ENCODE measurements at regions not wholly inside any gene's neighbourhood (a gene's known extent, or its start where the extent isn't known, plus 50 kb on each side); places are given as distances from the start of the nearest gene placed in this dataset.

- no peak for TF ChIP-seq TAF1 (IDR thresholded peaks at IDR 0.05; ENCODE audit: low read depth, low read length)
- no peak for TF ChIP-seq POLR2A (IDR thresholded peaks at IDR 0.05; ENCODE audit: low read depth, low read length)
- no peak for TF ChIP-seq PAX5 (IDR thresholded peaks at IDR 0.05; ENCODE audit: insufficient read depth, low read length, severe bottlenecking)
- TF ChIP-seq SPI1 (IDR thresholded peaks at IDR 0.05; ENCODE audit: low read depth, low read length), result no peak
These were observed 106.5 kb upstream of the SEMA3C start for GRCh38 chr7:81025360-81025759.

GRCh38 chr7:81014908-81015307, 96.1 kb upstream of the SEMA3C start:
- FAIRE-seq, result no peak
- DNase-seq (ENCODE audit: insufficient read length, low spot score), result no peak
- no peak for TF ChIP-seq TAF1 (IDR thresholded peaks at IDR 0.05; ENCODE audit: low read depth, low read length)

More at GRCh38 chr7:81025360-81025759, 106.5 kb upstream of the SEMA3C start:
- DNase-seq (ENCODE audit: insufficient read length, low spot score) (no peak), FAIRE-seq (no peak)

DNA sequence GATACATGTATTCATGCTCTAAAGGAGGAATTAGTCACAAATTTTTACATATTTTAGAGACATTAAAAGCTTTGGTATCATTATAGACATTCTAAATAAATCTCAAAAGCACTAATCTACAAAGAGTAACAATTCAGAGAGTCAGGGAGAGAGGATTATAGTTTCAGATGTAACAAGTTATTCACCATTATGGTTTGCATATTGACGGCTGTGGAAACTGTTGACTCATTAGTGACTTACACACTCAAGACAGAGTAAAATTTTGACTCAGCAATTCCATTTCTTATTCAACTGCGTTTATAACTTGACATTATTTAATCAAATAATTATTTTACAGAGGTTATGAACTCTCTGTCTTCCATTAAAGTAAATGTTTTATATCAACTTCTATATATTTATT, 95.4 kb upstream of the SEMA3C start:
- no peak for DNase-seq (ENCODE audit: insufficient read length, low spot score)
- no peak for FAIRE-seq
- TF ChIP-seq POLR2A (IDR thresholded peaks at IDR 0.05; ENCODE audit: low read depth, low read length) (no peak), TAF1 (IDR thresholded peaks at IDR 0.05; ENCODE audit: low read depth, low read length) (no peak), POLR2AphosphoS5 (IDR thresholded peaks at IDR 0.05; ENCODE audit: low read depth, low read length) (no peak), PAX5 (IDR thresholded peaks at IDR 0.05; ENCODE audit: insufficient read depth, low read length, severe bottlenecking) (no peak), POU2F2 (IDR thresholded peaks at IDR 0.05; ENCODE audit: low read depth, low read length) (no peak), SPI1 (IDR thresholded peaks at IDR 0.05; ENCODE audit: low read depth, low read length) (no peak)

GRCh38 chr7:81013083-81013817, 94.4 kb upstream of the SEMA3C start:
- DNase-seq (ENCODE audit: insufficient read length, low spot score), result no peak
- no peak for FAIRE-seq
- no peak for TF ChIP-seq TAF1 (IDR thresholded peaks at IDR 0.05; ENCODE audit: low read depth, low read length)
- no peak for TF ChIP-seq POU2F2 (IDR thresholded peaks at IDR 0.05; ENCODE audit: low read depth, low read length)
- TF ChIP-seq POLR2A (IDR thresholded peaks at IDR 0.05; ENCODE audit: low read depth, low read length), result no peak
- TF ChIP-seq SPI1 (IDR thresholded peaks at IDR 0.05; ENCODE audit: low read depth, low read length), result no peak
- no peak for TF ChIP-seq PAX5 (IDR thresholded peaks at IDR 0.05; ENCODE audit: insufficient read depth, low read length, severe bottlenecking)
- TF ChIP-seq POLR2AphosphoS5 (IDR thresholded peaks at IDR 0.05; ENCODE audit: low read depth, low read length), result no peak

DNA sequence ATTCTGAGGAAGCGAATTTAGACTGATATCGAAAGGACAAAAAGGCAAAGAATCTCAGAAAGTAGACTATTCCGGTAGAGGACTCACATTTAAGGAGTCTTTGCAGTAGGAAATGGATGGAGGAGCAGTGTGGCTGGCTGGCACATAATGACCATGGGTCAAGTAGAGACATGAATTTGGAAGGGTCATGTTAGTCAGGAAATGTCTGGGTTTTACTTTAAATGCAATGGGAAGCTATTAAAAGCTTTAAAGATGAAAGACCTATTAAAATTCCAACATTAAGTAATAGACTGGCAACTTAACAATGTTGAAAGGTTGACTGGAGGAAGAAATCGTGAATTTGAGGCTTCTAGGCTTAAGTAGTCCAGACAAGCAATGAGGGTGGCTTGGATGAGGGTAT, 90.0 kb upstream of the SEMA3C start:
- DNase-seq (ENCODE audit: insufficient read length, low spot score) (no peak), FAIRE-seq (no peak)
- TF ChIP-seq POU2F2 (IDR thresholded peaks at IDR 0.05; ENCODE audit: low read depth, low read length) (no peak), SPI1 (IDR thresholded peaks at IDR 0.05; ENCODE audit: low read depth, low read length) (no peak), TAF1 (IDR thresholded peaks at IDR 0.05; ENCODE audit: low read depth, low read length) (no peak), POLR2AphosphoS5 (IDR thresholded peaks at IDR 0.05; ENCODE audit: low read depth, low read length) (no peak), POLR2A (IDR thresholded peaks at IDR 0.05; ENCODE audit: low read depth, low read length) (no peak), PAX5 (IDR thresholded peaks at IDR 0.05; ENCODE audit: insufficient read depth, low read length, severe bottlenecking) (no peak)

- no peak for DNase-seq (ENCODE audit: insufficient read length, low spot score)
- no peak for TF ChIP-seq POU2F2 (IDR thresholded peaks at IDR 0.05; ENCODE audit: low read depth, low read length)
- TF ChIP-seq POLR2AphosphoS5 (IDR thresholded peaks at IDR 0.05; ENCODE audit: low read depth, low read length), result no peak
- TF ChIP-seq PAX5 (IDR thresholded peaks at IDR 0.05; ENCODE audit: insufficient read depth, low read length, severe bottlenecking), result no peak
- TF ChIP-seq TAF1 (IDR thresholded peaks at IDR 0.05; ENCODE audit: low read depth, low read length), result no peak
- TF ChIP-seq SPI1 (IDR thresholded peaks at IDR 0.05; ENCODE audit: low read depth, low read length), result no peak
- no peak for TF ChIP-seq POLR2A (IDR thresholded peaks at IDR 0.05; ENCODE audit: low read depth, low read length)
- FAIRE-seq, result no peak
These were observed 88.2 kb upstream of the SEMA3C start for GRCh38 chr7:81007051-81007450.

- DNase-seq (ENCODE audit: insufficient read length, low spot score) (no peak), FAIRE-seq (no peak)
- TF ChIP-seq TAF1 (IDR thresholded peaks at IDR 0.05; ENCODE audit: low read depth, low read length) (no peak), POLR2AphosphoS5 (IDR thresholded peaks at IDR 0.05; ENCODE audit: low read depth, low read length) (no peak), SPI1 (IDR thresholded peaks at IDR 0.05; ENCODE audit: low read depth, low read length) (no peak), PAX5 (IDR thresholded peaks at IDR 0.05; ENCODE audit: insufficient read depth, low read length, severe bottlenecking) (no peak), POLR2A (IDR thresholded peaks at IDR 0.05; ENCODE audit: low read depth, low read length) (no peak), POU2F2 (IDR thresholded peaks at IDR 0.05; ENCODE audit: low read depth, low read length) (no peak)
These were observed 86.4 kb upstream of the SEMA3C start for GRCh38 chr7:81005254-81005653.

GRCh38 chr7:81004098-81004497, 85.2 kb upstream of the SEMA3C start:
- TF ChIP-seq PAX5 (IDR thresholded peaks at IDR 0.05; ENCODE audit: insufficient read depth, low read length, severe bottlenecking), result no peak
- TF ChIP-seq TAF1 (IDR thresholded peaks at IDR 0.05; ENCODE audit: low read depth, low read length), result no peak
- FAIRE-seq (no peak), DNase-seq (ENCODE audit: insufficient read length, low spot score) (no peak)

GRCh38 chr7:81003326-81003725, 84.5 kb upstream of the SEMA3C start:
- FAIRE-seq (no peak), DNase-seq (ENCODE audit: insufficient read length, low spot score) (no peak)
- TF ChIP-seq SPI1 (IDR thresholded peaks at IDR 0.05; ENCODE audit: low read depth, low read length), result no peak
- TF ChIP-seq TAF1 (IDR thresholded peaks at IDR 0.05; ENCODE audit: low read depth, low read length), result no peak
- TF ChIP-seq POLR2AphosphoS5 (IDR thresholded peaks at IDR 0.05; ENCODE audit: low read depth, low read length), result no peak
- TF ChIP-seq PAX5 (IDR thresholded peaks at IDR 0.05; ENCODE audit: insufficient read depth, low read length, severe bottlenecking), result no peak
- TF ChIP-seq POU2F2 (IDR thresholded peaks at IDR 0.05; ENCODE audit: low read depth, low read length), result no peak
- TF ChIP-seq POLR2A (IDR thresholded peaks at IDR 0.05; ENCODE audit: low read depth, low read length), result no peak

DNA sequence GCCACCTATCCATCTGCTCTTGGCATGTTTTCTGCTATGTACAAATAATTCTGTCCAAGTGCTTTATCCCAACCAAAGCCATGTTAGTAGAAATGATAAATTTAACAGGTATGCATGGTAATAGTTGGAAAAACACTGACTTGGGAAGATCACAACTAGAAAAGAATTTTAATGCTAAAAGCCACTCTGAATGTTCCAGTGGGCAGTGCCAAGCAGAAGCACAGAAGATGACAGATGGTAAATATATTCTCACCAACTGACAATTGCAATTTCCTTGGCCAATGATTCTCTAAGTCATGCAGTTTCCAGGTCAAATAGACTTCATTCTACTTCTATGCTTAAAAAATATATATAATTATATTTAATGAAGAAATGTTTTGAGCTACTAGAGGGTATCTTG, 83.6 kb upstream of the SEMA3C start:
- TF ChIP-seq POLR2AphosphoS5 (IDR thresholded peaks at IDR 0.05; ENCODE audit: low read depth, low read length) (no peak), SPI1 (IDR thresholded peaks at IDR 0.05; ENCODE audit: low read depth, low read length) (no peak), TAF1 (IDR thresholded peaks at IDR 0.05; ENCODE audit: low read depth, low read length) (no peak), POLR2A (IDR thresholded peaks at IDR 0.05; ENCODE audit: low read depth, low read length) (no peak), POU2F2 (IDR thresholded peaks at IDR 0.05; ENCODE audit: low read depth, low read length) (no peak), PAX5 (IDR thresholded peaks at IDR 0.05; ENCODE audit: insufficient read depth, low read length, severe bottlenecking) (no peak)
- no peak for FAIRE-seq
- DNase-seq (ENCODE audit: insufficient read length, low spot score), result no peak
